GM13977 (cell line): ENCODE measurements at regions not wholly inside any gene's neighbourhood (a gene's known extent, or its start where the extent isn't known, plus 50 kb on each side); places are given as distances from the start of the nearest gene placed in this dataset.

Experiments used
- DNase-seq: peaks from one replicate; pipeline ENCODE4 v3.0.0; 2012; ENCODE audit warnings: low spot score
- in situ Hi-C: fragments of 300-500 bp; cut with MboI; formaldehyde crosslinking; loops from one replicate; pipeline ENCODE4 v1.12.0; 2022; ENCODE audit warnings: low sequenced_read_pairs, low pct_unique_long_range_greater_than_20kb, mixed read lengths, inconsistent platforms; ENCODE audit not compliant: unreplicated experiment
- TF ChIP-seq, protein P1 (sequence below): IDR thresholded peaks from 2 replicates; pipeline ENCODE4 v1.5.1; 2012; ENCODE audit warnings: mild to moderate bottlenecking, control low read depth; ENCODE audit not compliant: insufficient read depth; ENCODE audit errors: extremely low read depth, missing control alignments

- TF ChIP-seq, protein P1, sequence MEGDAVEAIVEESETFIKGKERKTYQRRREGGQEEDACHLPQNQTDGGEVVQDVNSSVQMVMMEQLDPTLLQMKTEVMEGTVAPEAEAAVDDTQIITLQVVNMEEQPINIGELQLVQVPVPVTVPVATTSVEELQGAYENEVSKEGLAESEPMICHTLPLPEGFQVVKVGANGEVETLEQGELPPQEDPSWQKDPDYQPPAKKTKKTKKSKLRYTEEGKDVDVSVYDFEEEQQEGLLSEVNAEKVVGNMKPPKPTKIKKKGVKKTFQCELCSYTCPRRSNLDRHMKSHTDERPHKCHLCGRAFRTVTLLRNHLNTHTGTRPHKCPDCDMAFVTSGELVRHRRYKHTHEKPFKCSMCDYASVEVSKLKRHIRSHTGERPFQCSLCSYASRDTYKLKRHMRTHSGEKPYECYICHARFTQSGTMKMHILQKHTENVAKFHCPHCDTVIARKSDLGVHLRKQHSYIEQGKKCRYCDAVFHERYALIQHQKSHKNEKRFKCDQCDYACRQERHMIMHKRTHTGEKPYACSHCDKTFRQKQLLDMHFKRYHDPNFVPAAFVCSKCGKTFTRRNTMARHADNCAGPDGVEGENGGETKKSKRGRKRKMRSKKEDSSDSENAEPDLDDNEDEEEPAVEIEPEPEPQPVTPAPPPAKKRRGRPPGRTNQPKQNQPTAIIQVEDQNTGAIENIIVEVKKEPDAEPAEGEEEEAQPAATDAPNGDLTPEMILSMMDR = no peak
- in situ Hi-C loops = no loop called here
- DNase-seq = no peak
Measured at GRCh38 chr6:8336406-8337057, 98.8 kb downstream of the SLC35B3 start.

GRCh38 chr6:8335896-8336295 lies 99.4 kb downstream of the SLC35B3 start:
- no peak for DNase-seq
- TF ChIP-seq, protein P1 = no peak
- in situ Hi-C loops = no loop called here

GRCh38 chr6:8335381-8335780 lies 100.0 kb downstream of the SLC35B3 start:
- in situ Hi-C loops = no loop called here
- DNase-seq = no peak
- TF ChIP-seq, protein P1 = no peak

GRCh38 chr6:8334113-8334512 lies 101.2 kb downstream of the SLC35B3 start:
- no peak for DNase-seq
- in situ Hi-C loops = no loop called here
- TF ChIP-seq, protein P1 = no peak

GRCh38 chr6:8329562-8329961 lies 105.8 kb downstream of the SLC35B3 start:
- TF ChIP-seq, protein P1 = no peak
- DNase-seq = no peak
- in situ Hi-C loops = no loop called here

DNA sequence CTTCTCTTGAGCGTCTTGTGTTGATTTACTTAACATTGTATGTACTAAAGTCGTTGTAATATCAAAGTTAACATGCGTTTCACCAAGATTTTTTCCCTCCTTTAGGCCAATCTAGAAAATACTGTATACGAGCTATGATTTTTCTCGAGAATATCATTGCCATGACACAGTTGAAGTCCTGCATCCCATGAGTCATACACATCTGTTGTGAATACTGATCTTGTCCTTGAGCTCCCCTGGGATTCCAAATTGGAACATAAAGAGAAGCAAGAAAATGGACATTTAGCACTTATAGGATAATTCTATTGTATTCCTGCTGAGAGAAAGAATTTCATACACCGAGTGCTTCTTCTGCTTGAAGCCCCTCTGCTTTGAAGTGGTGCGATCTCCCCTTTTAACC lies 109.6 kb downstream of the SLC35B3 start:
- TF ChIP-seq, protein P1 = no peak

More for the DNA sequence above, 109.6 kb downstream of the SLC35B3 start:
- no peak for DNase-seq
- in situ Hi-C loops = no loop called here
